Tibial artery (tissue), 4 donors: ENCODE measurements at regions not wholly inside any gene's neighbourhood (a gene's known extent, or its start where the extent isn't known, plus 50 kb on each side); places are given as distances from the start of the nearest gene placed in this dataset.

ENCODE experiments used
- DNase-seq, 2 donors: peaks; one replicate each; pipeline ENCODE4 v3.0.0-alpha.2; 2019
- H3K27ac ChIP-seq, 2 donors: fragments of 200-600 bp; sonication (generic) in 1 of 2; 1 replicate in 1 of 2; 2 replicates in 1 of 2; pipeline ENCODE4 v1.5.1; 2018 to 2019; ENCODE audit warnings: mild to moderate bottlenecking in 1 of 2
- H3K27me3 ChIP-seq, 2 donors: fragments of 200-600 bp; sonication (generic) in 1 of 2; one replicate each; pipeline versions ENCODE4 v1.5.1 to v1.6.0; 2016 to 2019
- H3K36me3 ChIP-seq, 3 donors: fragments of 200-600 bp; sonication (generic) in 2 of 3; one replicate each; pipeline ENCODE4 v1.5.1; 2016 to 2019; ENCODE audit warnings: mild to moderate bottlenecking in 2 of 3
- H3K4me1 ChIP-seq, 4 donors: fragments of 200-600 bp; sonication (generic) in 2 of 4; 1 replicate in 3 of 4; 2 replicates in 1 of 4; pipeline ENCODE4 v1.5.1; 2016 to 2019
- H3K4me3 ChIP-seq, 2 donors: fragments of 200-600 bp; sonication (generic) in 1 of 2; 1 replicate in 1 of 2; 2 replicates in 1 of 2; pipeline ENCODE4 v1.5.1; 2018 to 2019; ENCODE audit warnings: mild to moderate bottlenecking in 2 of 2
- H3K9me3 ChIP-seq, 3 donors: fragments of 200-600 bp; sonication (generic) in 1 of 3; one replicate each; pipeline ENCODE4 v1.5.1; 2016 to 2019
- CTCF ChIP-seq, 2 experiments: fragments of 200-600 bp in 1 of 2; fragments of 450-650 bp in 1 of 2; IDR thresholded peaks; one replicate each; pipeline ENCODE4 v1.5.1; 2017 to 2019; ENCODE audit warnings: antibody characterized with exemption in 2 of 2, mild to moderate bottlenecking in 1 of 2, moderate library complexity in 1 of 2
- intact Hi-C: fragments of 100-400 bp; cut with DNase I; formaldehyde crosslinking; loops from one replicate; pipeline ENCODE4 v1.15.0; 2023; ENCODE audit warnings: low total_unique reads

- Histone ChIP-seq H3K27me3 (peaks cover 0 to 3% of the 10 kb centered on the region in 2 donors), H3K9me3 (no peaks in the 10 kb centered on the region), H3K4me1 (no peaks in the 10 kb centered on the region), H3K4me3 (no peak overlapping the region), H3K27ac (no peak overlapping the region), H3K36me3 (no peaks in the 10 kb centered on the region)
- TF ChIP-seq CTCF (IDR thresholded peaks at IDR 0.05), result no peak
- DNase-seq, result no peak
- intact Hi-C loops, result no loop called here
These were observed 411.1 kb downstream of the SETD4 start for GRCh38 chr21:35649186-35649585.

- Histone ChIP-seq H3K27ac (no peak overlapping the region), H3K4me1 (no peaks in the 10 kb centered on the region), H3K27me3 (peaks cover 0 to 3% of the 10 kb centered on the region in 2 donors), H3K4me3 (no peak overlapping the region), H3K9me3 (no peaks in the 10 kb centered on the region), H3K36me3 (no peaks in the 10 kb centered on the region)
- TF ChIP-seq CTCF (IDR thresholded peaks at IDR 0.05), result no peak
- intact Hi-C loops, result no loop called here
- no peak for DNase-seq
These were observed 411.8 kb downstream of the SETD4 start for GRCh38 chr21:35648512-35648911.

GRCh38 chr21:35646606-35647005, 413.7 kb downstream of the SETD4 start:
- Histone ChIP-seq H3K36me3 (no peaks in the 10 kb centered on the region), H3K9me3 (no peaks in the 10 kb centered on the region), H3K27me3 (peaks cover 0 to 3% of the 10 kb centered on the region in 2 donors), H3K27ac (no peak overlapping the region), H3K4me1 (no peaks in the 10 kb centered on the region), H3K4me3 (no peak overlapping the region)
- intact Hi-C loops, result no loop called here
- no peak for DNase-seq
- no peak for TF ChIP-seq CTCF (IDR thresholded peaks at IDR 0.05)

GRCh38 chr21:35645991-35646390, 414.3 kb downstream of the SETD4 start:
- intact Hi-C loops, result no loop called here
- Histone ChIP-seq H3K36me3 (no peaks in the 10 kb centered on the region), H3K27me3 (peaks cover 0 to 3% of the 10 kb centered on the region in 2 donors), H3K27ac (no peak overlapping the region), H3K4me3 (no peak overlapping the region), H3K4me1 (no peaks in the 10 kb centered on the region), H3K9me3 (no peaks in the 10 kb centered on the region)
- no peak for TF ChIP-seq CTCF (IDR thresholded peaks at IDR 0.05)
- no peak for DNase-seq

- Histone ChIP-seq H3K4me1 (no peaks in the 10 kb centered on the region), H3K27me3 (peaks cover 0 to 3% of the 10 kb centered on the region in 2 donors), H3K27ac (no peak overlapping the region), H3K4me3 (no peak overlapping the region), H3K36me3 (no peaks in the 10 kb centered on the region), H3K9me3 (no peaks in the 10 kb centered on the region)
- intact Hi-C loops, result no loop called here
- no peak for TF ChIP-seq CTCF (IDR thresholded peaks at IDR 0.05)
- DNase-seq, result no peak
These were observed 415.8 kb downstream of the SETD4 start for GRCh38 chr21:35644523-35644922.

- Histone ChIP-seq H3K27ac (no peak overlapping the region), H3K4me3 (no peak overlapping the region), H3K9me3 (no peaks in the 10 kb centered on the region), H3K27me3 (no peaks in the 10 kb centered on the region), H3K4me1 (no peaks in the 10 kb centered on the region), H3K36me3 (no peaks in the 10 kb centered on the region)
- intact Hi-C loops, result no loop called here
- TF ChIP-seq CTCF (IDR thresholded peaks at IDR 0.05), result no peak
- no peak for DNase-seq
These were observed 417.1 kb downstream of the SETD4 start for GRCh38 chr21:35643176-35643575.
